ENCODE measurements at regions not wholly inside any gene's neighbourhood (a gene's known extent, or its start where the extent isn't known, plus 50 kb on each side); places are given as distances from the start of the nearest gene placed in this dataset.

DNA sequence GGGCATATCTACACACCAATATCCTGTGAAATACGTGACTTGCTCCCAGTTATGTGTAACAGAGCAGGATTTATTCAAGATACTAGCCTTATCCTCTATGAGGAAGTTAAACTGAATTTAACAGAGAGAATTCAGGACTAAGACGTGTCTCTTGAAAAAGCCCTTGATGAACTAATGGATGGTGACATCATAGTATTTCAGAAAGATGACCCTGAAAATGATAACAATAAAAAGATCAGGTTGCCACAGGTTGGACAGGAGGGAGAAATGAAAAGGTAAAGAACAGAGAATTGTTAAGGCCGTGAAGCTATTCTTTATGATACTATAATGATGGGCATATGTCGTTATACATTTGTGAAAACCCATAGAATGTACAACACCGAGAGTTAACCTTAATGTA, 56.2 kb upstream of the EFNA5 start (continued):
- TF ChIP-seq, protein P1, sequence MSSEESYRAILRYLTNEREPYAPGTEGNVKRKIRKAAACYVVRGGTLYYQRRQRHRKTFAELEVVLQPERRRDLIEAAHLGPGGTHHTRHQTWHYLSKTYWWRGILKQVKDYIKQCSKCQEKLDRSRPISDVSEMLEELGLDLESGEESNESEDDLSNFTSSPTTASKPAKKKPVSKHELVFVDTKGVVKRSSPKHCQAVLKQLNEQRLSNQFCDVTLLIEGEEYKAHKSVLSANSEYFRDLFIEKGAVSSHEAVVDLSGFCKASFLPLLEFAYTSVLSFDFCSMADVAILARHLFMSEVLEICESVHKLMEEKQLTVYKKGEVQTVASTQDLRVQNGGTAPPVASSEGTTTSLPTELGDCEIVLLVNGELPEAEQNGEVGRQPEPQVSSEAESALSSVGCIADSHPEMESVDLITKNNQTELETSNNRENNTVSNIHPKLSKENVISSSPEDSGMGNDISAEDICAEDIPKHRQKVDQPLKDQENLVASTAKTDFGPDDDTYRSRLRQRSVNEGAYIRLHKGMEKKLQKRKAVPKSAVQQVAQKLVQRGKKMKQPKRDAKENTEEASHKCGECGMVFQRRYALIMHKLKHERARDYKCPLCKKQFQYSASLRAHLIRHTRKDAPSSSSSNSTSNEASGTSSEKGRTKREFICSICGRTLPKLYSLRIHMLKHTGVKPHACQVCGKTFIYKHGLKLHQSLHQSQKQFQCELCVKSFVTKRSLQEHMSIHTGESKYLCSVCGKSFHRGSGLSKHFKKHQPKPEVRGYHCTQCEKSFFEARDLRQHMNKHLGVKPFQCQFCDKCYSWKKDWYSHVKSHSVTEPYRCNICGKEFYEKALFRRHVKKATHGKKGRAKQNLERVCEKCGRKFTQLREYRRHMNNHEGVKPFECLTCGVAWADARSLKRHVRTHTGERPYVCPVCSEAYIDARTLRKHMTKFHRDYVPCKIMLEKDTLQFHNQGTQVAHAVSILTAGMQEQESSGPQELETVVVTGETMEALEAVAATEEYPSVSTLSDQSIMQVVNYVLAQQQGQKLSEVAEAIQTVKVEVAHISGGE (CRISPR knock-in tag; IDR thresholded peaks at IDR 0.05) = no peak
- TF ChIP-seq ASH2L (IDR thresholded peaks at IDR 0.05; ENCODE audit: borderline replicate concordance, low read depth) = no peak
- TF ChIP-seq, protein P2, sequence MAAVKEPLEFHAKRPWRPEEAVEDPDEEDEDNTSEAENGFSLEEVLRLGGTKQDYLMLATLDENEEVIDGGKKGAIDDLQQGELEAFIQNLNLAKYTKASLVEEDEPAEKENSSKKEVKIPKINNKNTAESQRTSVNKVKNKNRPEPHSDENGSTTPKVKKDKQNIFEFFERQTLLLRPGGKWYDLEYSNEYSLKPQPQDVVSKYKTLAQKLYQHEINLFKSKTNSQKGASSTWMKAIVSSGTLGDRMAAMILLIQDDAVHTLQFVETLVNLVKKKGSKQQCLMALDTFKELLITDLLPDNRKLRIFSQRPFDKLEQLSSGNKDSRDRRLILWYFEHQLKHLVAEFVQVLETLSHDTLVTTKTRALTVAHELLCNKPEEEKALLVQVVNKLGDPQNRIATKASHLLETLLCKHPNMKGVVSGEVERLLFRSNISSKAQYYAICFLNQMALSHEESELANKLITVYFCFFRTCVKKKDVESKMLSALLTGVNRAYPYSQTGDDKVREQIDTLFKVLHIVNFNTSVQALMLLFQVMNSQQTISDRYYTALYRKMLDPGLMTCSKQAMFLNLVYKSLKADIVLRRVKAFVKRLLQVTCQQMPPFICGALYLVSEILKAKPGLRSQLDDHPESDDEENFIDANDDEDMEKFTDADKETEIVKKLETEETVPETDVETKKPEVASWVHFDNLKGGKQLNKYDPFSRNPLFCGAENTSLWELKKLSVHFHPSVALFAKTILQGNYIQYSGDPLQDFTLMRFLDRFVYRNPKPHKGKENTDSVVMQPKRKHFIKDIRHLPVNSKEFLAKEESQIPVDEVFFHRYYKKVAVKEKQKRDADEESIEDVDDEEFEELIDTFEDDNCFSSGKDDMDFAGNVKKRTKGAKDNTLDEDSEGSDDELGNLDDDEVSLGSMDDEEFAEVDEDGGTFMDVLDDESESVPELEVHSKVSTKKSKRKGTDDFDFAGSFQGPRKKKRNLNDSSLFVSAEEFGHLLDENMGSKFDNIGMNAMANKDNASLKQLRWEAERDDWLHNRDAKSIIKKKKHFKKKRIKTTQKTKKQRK (IDR thresholded peaks at IDR 0.05; ENCODE audit: low read depth, low read length) = no peak

DNA sequence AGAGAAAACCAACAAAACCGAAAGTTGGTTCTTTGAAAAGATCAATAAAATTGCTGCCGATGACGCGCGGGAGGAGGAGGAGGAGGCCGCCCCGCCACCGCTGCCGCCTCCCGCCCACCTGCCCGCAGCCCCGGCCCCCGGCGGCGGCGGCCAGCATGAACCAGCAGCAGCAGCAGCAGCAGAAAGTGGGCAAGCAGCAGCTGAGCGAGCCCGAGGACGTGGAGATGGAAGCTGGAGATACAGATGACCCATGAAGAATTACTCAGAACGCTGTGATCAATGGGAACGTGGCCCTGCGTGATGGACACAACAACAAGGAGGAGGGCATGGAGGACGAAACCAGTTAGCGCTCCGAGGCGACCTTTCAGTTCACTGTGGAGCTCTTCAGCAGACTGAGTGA, 53.9 kb upstream of the EFNA5 start:
- in situ Hi-C loops (cut with MboI) = no loop called here
- no TSS peak for BruUV-seq (replicated peaks)
- DNase-seq (ENCODE audit: low read depth, low spot score) (no peak), ATAC-seq (no peak), FAIRE-seq (no peak)
- H3K27me3 ChIP-seq (replicated peaks in 1 of 2; ENCODE audit: control insufficient read depth in 2 of 2, insufficient read depth in 2 of 2, low read length in 1 of 2) = no peaks in the 10 kb centered on the region
- ChIA-PET CTCF (no interaction called here), POLR2A (no interaction called here), RAD21 (ENCODE audit: unreplicated experiment) (no interaction called here), SMC1A (ENCODE audit: uncharacterized antibody, unreplicated experiment) (interaction anchor here (1.1 kb wide), 1 partner anchor 18 kb away, joined by 4 read pairs; no protein-coding TSS in a partner anchor)
- H2AFZ ChIP-seq (ENCODE audit: control insufficient read depth, low read depth, low read length) = no peak overlapping the region
- H3K4me3 ChIP-seq = no peak overlapping the region
- no peak overlapping the region for H3K9ac ChIP-seq (ENCODE audit: control insufficient read depth, insufficient read depth, low read length)
- 63% methylated on average over 22 of the region's 26 CpGs for WGBS (ENCODE audit: insufficient coverage, insufficient replicate concordance, low lambda C conversion rate, missing lambda C conversion rate)
- no peaks in the 10 kb centered on the region for H3K4me1 ChIP-seq (ENCODE audit: control insufficient read depth, insufficient read depth, low read length)
- H4K20me1 ChIP-seq (ENCODE audit: control insufficient read depth, insufficient read depth) = no peaks in the 10 kb centered on the region
- H3K27ac ChIP-seq (ENCODE audit: control insufficient read depth, insufficient read depth) = no peak overlapping the region
- no peaks in the 10 kb centered on the region for H3K79me2 ChIP-seq (ENCODE audit: control insufficient read depth, insufficient read depth, low read length)
- no peak overlapping the region for H3K4me2 ChIP-seq (ENCODE audit: control insufficient read depth, insufficient read depth)
- TF ChIP-seq PAX5 (IDR thresholded peaks at IDR 0.05; ENCODE audit: borderline replicate concordance, low read depth, low read length) (no peak), BCL11A (IDR thresholded peaks at IDR 0.05; ENCODE audit: low read depth, low read length) (no peak), NR2C2 (IDR thresholded peaks at IDR 0.05; ENCODE audit: borderline replicate concordance, control insufficient read depth, insufficient read length, low read depth) (no peak), CREB1 (IDR thresholded peaks at IDR 0.05; ENCODE audit: low read depth) (no peak), ATF7 (IDR thresholded peaks at IDR 0.05; ENCODE audit: low read depth) (no peak), TARDBP (IDR thresholded peaks at IDR 0.05; ENCODE audit: borderline replicate concordance) (no peak)
- TF ChIP-seq, protein P3, sequence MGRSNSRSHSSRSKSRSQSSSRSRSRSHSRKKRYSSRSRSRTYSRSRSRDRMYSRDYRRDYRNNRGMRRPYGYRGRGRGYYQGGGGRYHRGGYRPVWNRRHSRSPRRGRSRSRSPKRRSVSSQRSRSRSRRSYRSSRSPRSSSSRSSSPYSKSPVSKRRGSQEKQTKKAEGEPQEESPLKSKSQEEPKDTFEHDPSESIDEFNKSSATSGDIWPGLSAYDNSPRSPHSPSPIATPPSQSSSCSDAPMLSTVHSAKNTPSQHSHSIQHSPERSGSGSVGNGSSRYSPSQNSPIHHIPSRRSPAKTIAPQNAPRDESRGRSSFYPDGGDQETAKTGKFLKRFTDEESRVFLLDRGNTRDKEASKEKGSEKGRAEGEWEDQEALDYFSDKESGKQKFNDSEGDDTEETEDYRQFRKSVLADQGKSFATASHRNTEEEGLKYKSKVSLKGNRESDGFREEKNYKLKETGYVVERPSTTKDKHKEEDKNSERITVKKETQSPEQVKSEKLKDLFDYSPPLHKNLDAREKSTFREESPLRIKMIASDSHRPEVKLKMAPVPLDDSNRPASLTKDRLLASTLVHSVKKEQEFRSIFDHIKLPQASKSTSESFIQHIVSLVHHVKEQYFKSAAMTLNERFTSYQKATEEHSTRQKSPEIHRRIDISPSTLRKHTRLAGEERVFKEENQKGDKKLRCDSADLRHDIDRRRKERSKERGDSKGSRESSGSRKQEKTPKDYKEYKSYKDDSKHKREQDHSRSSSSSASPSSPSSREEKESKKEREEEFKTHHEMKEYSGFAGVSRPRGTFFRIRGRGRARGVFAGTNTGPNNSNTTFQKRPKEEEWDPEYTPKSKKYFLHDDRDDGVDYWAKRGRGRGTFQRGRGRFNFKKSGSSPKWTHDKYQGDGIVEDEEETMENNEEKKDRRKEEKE (IDR thresholded peaks at IDR 0.05) = no peak
- intact Hi-C loops (cut with micrococcal nuclease; ENCODE audit: unreplicated experiment) = no loop called here
- no peaks in the 10 kb centered on the region for H3K36me3 ChIP-seq (ENCODE audit: control insufficient read depth in 2 of 2, insufficient read depth in 2 of 2, low read length in 1 of 2)
- peaks cover 1% of the 10 kb centered on the region; the same call in 1 of the 3 replicates for H3K9me3 ChIP-seq (replicated peaks; ENCODE audit: control insufficient read depth, insufficient read depth, low read length)

Data from GM12878 (cell line).